Renal pelvis (tissue), 1 donor: ENCODE measurements at regions not wholly inside any gene's neighbourhood (a gene's known extent, or its start where the extent isn't known, plus 50 kb on each side); places are given as distances from the start of the nearest gene placed in this dataset.
"Not testable (repeated sequence)": the region's sequence is repeated elsewhere in the genome, so short reads cannot be mapped to it uniquely, and the experiment has no call there.

Source experiments
- DNase-seq: peaks from one replicate; pipeline ENCODE4 v3.0.0-alpha.2; 2013

GRCh38 chr7:131021460-131021859 is 287.5 kb upstream of the KLF14 start:
- DNase-seq, result no peak

GRCh38 chr7:131021902-131022301 is 287.9 kb upstream of the KLF14 start:
- DNase-seq, result no peak

GRCh38 chr7:131026297-131027000 is 292.4 kb upstream of the KLF14 start:
- DNase-seq, result no peak

GRCh38 chr7:131027287-131027773 is 293.3 kb upstream of the KLF14 start:
- DNase-seq, result no peak

GRCh38 chr7:131028295-131028694 is 294.3 kb upstream of the KLF14 start:
- no peak for DNase-seq

- no peak for DNase-seq
Observed at GRCh38 chr7:131029002-131029401, 295.0 kb upstream of the KLF14 start.

GRCh38 chr7:131031099-131031868 is 296.4 kb upstream of the MKLN1 start:
- no peak for DNase-seq

GRCh38 chr7:131032786-131033185 is 294.9 kb upstream of the MKLN1 start:
- DNase-seq, result no peak

- no peak for DNase-seq
Observed at GRCh38 chr7:131034166-131034881, 293.4 kb upstream of the MKLN1 start.

- no peak for DNase-seq
Observed at GRCh38 chr7:131035088-131035770, 292.4 kb upstream of the MKLN1 start.

GRCh38 chr7:131038153-131038552 is 289.5 kb upstream of the MKLN1 start:
- DNase-seq, result no peak

- DNase-seq, result no peak
Observed at GRCh38 chr7:131039355-131039762, 288.3 kb upstream of the MKLN1 start.

- no peak for DNase-seq
Observed at GRCh38 chr7:131039836-131040235, 287.8 kb upstream of the MKLN1 start.

GRCh38 chr7:131040467-131040932 is 287.2 kb upstream of the MKLN1 start:
- DNase-seq, result peak; percentile 57

GRCh38 chr7:131041012-131041695 is 286.5 kb upstream of the MKLN1 start:
- not testable (repeated sequence) for DNase-seq

- no peak for DNase-seq
Observed at GRCh38 chr7:131042269-131043160, 285.2 kb upstream of the MKLN1 start.

GRCh38 chr7:131045526-131045925 is 282.1 kb upstream of the MKLN1 start:
- DNase-seq, result no peak

- DNase-seq, result no peak
Observed at GRCh38 chr7:131046246-131046645, 281.4 kb upstream of the MKLN1 start.

- no peak for DNase-seq
Observed at GRCh38 chr7:131047651-131048304, 279.9 kb upstream of the MKLN1 start.

- no peak for DNase-seq
Observed at GRCh38 chr7:131051304-131051703, 276.4 kb upstream of the MKLN1 start.
